ENCODE measurements at regions not wholly inside any gene's neighbourhood (a gene's known extent, or its start where the extent isn't known, plus 50 kb on each side); places are given as distances from the start of the nearest gene placed in this dataset.

DNA sequence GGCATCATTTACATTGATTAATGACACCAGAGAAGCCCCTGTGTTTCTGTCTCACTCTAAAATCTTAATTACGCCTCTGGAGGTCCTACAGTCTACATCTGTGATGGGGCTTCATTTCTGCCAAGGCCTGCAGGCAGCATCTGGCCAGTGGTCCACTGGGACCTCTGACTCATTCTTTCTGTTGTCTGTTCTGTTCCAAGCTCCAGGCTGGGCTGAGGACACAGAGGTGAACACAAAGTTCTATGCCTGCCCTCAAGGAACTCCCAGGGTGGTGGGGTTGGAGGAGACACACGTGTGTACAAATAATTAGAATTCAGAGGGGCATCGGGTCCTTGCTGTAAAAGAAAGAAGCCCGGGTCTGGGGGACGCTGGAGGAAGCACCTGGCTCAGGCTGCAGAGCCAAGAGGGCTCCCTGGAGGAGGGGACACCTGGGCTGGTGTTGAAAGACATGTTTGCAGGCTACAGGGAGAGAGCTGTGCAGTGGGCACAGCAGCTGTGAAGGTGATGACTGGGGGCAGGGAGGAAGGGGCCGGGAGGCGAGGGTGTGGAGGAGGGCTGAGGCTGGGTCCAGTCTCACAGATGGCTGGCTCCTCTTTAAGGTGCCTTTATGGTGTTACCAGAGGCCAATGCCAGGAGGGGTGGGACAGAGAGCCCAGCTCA lies 103.3 kb upstream of the PRR23E start:
- Histone ChIP-seq H3K36me3 (ENCODE audit: control insufficient read depth, insufficient read depth, low read length) (no peaks in the 10 kb centered on the region), H3K9me3 (ENCODE audit: control insufficient read depth, low read depth, low read length) (no peaks in the 10 kb centered on the region), H3K27ac (ENCODE audit: low read length) (no peak overlapping the region), H3K4me1 (ENCODE audit: control insufficient read depth, insufficient read depth, low read length) (peaks cover 7% of the 10 kb centered on the region), H3K4me3 (ENCODE audit: low read length) (no peak overlapping the region), H3K27me3 (ENCODE audit: control insufficient read depth, insufficient read depth, low read length) (no peaks in the 10 kb centered on the region)
- no CpG with 5 or more reads among the region's 7 CpGs for WGBS (ENCODE audit: insufficient coverage, low lambda C conversion rate)
- DNase-seq, result no peak

DNA sequence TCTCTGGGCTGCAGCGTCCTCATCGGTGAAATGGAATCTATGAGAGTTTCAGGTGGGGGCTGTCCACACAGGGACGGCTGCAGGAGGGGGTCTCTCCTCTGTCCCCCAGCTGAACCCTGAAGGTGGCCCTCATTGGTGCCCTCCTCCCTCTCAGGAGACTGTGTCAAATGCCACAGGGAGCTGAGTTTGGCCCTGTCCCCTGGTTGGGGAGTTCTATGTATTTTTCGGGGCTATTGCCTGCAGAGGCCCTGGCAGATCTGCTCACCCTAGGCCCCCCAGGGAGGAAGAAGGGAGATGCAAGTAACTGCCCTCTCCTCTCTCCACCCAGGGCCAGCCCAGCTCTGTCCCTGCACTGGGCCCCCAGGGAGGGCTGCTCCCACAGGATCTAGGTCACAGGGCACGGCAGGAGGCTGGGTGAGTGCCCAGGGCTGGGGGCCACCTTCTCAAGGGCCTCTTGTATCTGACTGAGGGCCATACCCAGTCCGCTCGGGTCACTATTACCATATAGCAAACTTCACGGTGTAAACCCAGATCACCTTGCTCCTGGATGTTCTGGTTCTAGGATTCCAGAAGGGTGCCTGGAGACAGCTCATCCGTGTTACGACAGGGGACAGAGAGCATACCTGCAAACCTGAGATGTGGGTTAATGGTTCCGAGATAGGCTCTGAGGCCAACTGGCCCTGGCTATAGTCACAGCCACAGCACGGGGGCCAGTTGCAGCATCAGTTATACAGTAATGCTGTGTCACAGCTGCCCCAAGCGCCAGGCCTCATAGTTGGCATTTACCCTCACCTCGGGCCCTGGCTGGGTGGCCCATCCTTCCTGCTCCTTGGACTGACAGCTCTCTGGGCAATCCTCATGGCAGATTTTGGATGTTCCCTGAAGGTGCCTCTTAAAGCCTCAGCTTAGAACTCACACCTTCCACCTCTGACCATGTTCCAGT lies 102.4 kb upstream of the PRR23E start:
- no CpG with 5 or more reads among the region's 14 CpGs for WGBS (ENCODE audit: insufficient coverage, low lambda C conversion rate)
- H3K27ac ChIP-seq (ENCODE audit: low read length), result no peak overlapping the region
- H3K4me3 ChIP-seq (ENCODE audit: low read length), result no peak overlapping the region
- peaks cover 7% of the 10 kb centered on the region for H3K4me1 ChIP-seq (ENCODE audit: control insufficient read depth, insufficient read depth, low read length)
- peak; percentile 9 to 46 for DNase-seq
- H3K36me3 ChIP-seq (ENCODE audit: control insufficient read depth, insufficient read depth, low read length), result no peaks in the 10 kb centered on the region
- H3K27me3 ChIP-seq (ENCODE audit: control insufficient read depth, insufficient read depth, low read length), result no peaks in the 10 kb centered on the region
- no peaks in the 10 kb centered on the region for H3K9me3 ChIP-seq (ENCODE audit: control insufficient read depth, low read depth, low read length)

DNA sequence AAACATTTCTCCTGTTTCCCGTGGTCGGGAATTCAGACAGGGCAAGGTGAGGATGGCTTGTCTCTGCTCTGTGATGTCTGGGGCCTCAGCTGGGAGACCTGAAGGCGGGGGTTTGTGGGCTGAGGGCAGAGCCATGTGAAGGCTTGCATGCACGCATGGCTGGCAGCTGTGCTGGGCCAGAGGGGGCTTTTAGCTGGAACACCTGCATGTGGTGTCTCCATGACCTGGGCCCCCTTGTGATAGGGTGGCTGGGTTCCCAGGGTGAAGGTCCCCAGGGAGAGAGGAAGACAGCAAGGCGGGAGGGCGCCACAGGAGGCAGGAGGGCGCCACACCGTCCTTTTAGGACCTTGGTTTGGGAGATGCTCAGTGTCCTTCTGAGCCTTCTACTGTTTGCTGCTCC lies 101.6 kb upstream of the PRR23E start:
- no peak for DNase-seq
- H3K36me3 ChIP-seq (ENCODE audit: control insufficient read depth, insufficient read depth, low read length), result no peaks in the 10 kb centered on the region
- WGBS (ENCODE audit: insufficient coverage, low lambda C conversion rate), result no CpG with 5 or more reads among the region's 8 CpGs

DNA sequence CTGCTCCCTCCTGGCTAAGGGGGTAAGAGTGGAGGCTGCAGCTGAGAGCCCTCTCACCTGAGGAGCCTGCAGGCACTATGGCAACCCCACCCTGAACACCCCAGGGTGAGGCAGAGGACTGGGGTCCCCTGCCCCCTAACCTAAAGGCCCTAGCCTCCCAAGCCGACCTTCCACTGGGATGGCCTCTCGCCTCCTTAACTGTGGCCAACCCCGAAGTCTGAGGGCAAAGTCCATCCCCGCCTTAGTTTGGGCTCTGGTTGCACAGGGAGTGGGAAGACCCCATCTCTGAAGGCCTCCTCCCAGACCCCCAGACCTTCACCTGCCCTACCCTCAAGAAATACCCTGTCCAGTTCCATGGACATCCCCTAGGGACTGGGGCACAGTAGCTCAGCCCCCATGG lies 100.6 kb upstream of the PRR23E start:
- Histone ChIP-seq H3K4me3 (ENCODE audit: low read length) (no peak overlapping the region), H3K27ac (ENCODE audit: low read length) (no peak overlapping the region), H3K27me3 (ENCODE audit: control insufficient read depth, insufficient read depth, low read length) (no peaks in the 10 kb centered on the region), H3K4me1 (ENCODE audit: control insufficient read depth, insufficient read depth, low read length) (peaks cover 7% of the 10 kb centered on the region), H3K36me3 (ENCODE audit: control insufficient read depth, insufficient read depth, low read length) (no peaks in the 10 kb centered on the region), H3K9me3 (ENCODE audit: control insufficient read depth, low read depth, low read length) (no peaks in the 10 kb centered on the region)
- DNase-seq, result peak in 1 of 2 donors; percentile 19
- no CpG with 5 or more reads among the region's 4 CpGs for WGBS (ENCODE audit: insufficient coverage, low lambda C conversion rate)

More for the DNA sequence above, 101.6 kb upstream of the PRR23E start:
- Histone ChIP-seq H3K27ac (ENCODE audit: low read length) (no peak overlapping the region), H3K4me3 (ENCODE audit: low read length) (no peak overlapping the region), H3K27me3 (ENCODE audit: control insufficient read depth, insufficient read depth, low read length) (no peaks in the 10 kb centered on the region), H3K9me3 (ENCODE audit: control insufficient read depth, low read depth, low read length) (no peaks in the 10 kb centered on the region), H3K4me1 (ENCODE audit: control insufficient read depth, insufficient read depth, low read length) (peaks cover 7% of the 10 kb centered on the region)

DNA sequence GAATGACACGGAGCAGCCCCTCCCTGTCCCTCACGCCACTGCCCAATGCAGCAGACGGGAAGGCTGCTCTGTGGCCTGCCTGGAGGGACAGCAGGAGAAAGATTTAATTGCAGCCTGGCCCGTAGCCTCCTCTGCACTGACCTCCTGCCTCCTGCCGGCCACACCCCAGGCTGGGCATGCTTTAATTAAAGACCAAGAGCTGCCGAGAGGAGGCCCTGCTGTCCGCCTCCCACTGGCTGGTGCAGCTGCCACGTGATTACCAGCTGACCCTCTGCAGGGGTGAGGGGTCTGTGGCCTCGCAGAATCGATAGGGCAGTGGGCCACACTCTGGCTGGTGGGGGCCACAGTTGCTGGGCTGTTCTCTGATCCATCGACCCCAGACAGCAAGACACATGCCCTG lies 100.2 kb upstream of the PRR23E start:
- no CpG with 5 or more reads among the region's 11 CpGs for WGBS (ENCODE audit: insufficient coverage, low lambda C conversion rate)
- H3K27me3 ChIP-seq (ENCODE audit: control insufficient read depth, insufficient read depth, low read length), result no peaks in the 10 kb centered on the region
- no peak overlapping the region for H3K27ac ChIP-seq (ENCODE audit: low read length)
- DNase-seq, result peak in 1 of 2 donors; percentile 11
- peaks cover 7% of the 10 kb centered on the region for H3K4me1 ChIP-seq (ENCODE audit: control insufficient read depth, insufficient read depth, low read length)
- no peaks in the 10 kb centered on the region for H3K9me3 ChIP-seq (ENCODE audit: control insufficient read depth, low read depth, low read length)
- no peaks in the 10 kb centered on the region for H3K36me3 ChIP-seq (ENCODE audit: control insufficient read depth, insufficient read depth, low read length)
- H3K4me3 ChIP-seq (ENCODE audit: low read length), result no peak overlapping the region

DNA sequence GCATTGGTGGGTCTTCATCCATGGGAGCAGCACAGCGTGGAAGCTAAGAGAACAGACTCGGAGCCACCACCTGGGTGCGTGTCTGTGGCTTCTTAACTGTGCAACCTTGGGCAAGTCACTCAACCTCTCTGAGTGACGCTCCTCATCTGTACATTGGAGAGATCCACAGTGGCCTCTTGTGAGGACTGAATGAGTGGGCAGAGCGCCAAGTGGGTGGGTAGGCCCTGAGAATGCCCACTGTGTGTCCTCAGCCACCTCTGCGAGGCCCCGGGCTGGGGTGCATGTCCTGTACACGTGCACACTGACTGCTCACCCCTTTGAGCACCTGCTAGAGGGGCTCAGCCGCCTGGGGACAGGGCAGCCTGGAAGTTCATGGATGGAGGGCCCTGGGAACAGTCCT lies 99.6 kb upstream of the PRR23E start:
- no peaks in the 10 kb centered on the region for H3K27me3 ChIP-seq (ENCODE audit: control insufficient read depth, insufficient read depth, low read length)
- no peak for DNase-seq
- H3K9me3 ChIP-seq (ENCODE audit: control insufficient read depth, low read depth, low read length), result no peaks in the 10 kb centered on the region
- WGBS (ENCODE audit: insufficient coverage, low lambda C conversion rate), result no CpG with 5 or more reads among the region's 9 CpGs
- H3K36me3 ChIP-seq (ENCODE audit: control insufficient read depth, insufficient read depth, low read length), result no peaks in the 10 kb centered on the region
- H3K4me3 ChIP-seq (ENCODE audit: low read length), result no peak overlapping the region
- H3K4me1 ChIP-seq (ENCODE audit: control insufficient read depth, insufficient read depth, low read length), result peaks cover 7% of the 10 kb centered on the region
- no peak overlapping the region for H3K27ac ChIP-seq (ENCODE audit: low read length)

DNA sequence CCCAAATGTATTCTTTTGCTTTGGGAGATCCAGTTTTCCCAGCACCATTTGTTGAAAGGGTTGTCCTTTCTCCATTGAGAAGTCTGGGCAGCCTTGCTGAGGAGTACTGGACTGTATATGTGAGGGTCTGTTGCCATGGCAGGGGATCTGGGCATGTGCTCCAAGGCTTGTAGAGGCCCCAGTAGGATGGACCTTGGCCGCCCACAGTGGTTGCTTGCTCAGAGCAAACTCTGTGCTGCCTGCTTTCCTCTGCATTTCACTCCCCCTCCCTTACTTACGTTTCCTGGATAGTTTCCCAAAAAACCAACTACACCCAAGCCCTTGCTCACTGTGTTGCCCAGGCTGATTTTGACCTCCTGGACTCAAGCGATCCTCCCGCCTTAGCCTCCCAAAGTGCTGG lies 97.2 kb upstream of the PRR23E start:
- no peaks in the 10 kb centered on the region for H3K9me3 ChIP-seq (ENCODE audit: control insufficient read depth, low read depth, low read length)
- peaks cover 7% of the 10 kb centered on the region for H3K4me1 ChIP-seq (ENCODE audit: control insufficient read depth, insufficient read depth, low read length)
- H3K27ac ChIP-seq (ENCODE audit: low read length), result no peak overlapping the region
- H3K4me3 ChIP-seq (ENCODE audit: low read length), result no peak overlapping the region
- DNase-seq, result no peak
- H3K36me3 ChIP-seq (ENCODE audit: control insufficient read depth, insufficient read depth, low read length), result no peaks in the 10 kb centered on the region
- no CpG with 5 or more reads among the region's 4 CpGs for WGBS (ENCODE audit: insufficient coverage, low lambda C conversion rate)
- H3K27me3 ChIP-seq (ENCODE audit: control insufficient read depth, insufficient read depth, low read length), result peaks cover 6% of the 10 kb centered on the region

DNA sequence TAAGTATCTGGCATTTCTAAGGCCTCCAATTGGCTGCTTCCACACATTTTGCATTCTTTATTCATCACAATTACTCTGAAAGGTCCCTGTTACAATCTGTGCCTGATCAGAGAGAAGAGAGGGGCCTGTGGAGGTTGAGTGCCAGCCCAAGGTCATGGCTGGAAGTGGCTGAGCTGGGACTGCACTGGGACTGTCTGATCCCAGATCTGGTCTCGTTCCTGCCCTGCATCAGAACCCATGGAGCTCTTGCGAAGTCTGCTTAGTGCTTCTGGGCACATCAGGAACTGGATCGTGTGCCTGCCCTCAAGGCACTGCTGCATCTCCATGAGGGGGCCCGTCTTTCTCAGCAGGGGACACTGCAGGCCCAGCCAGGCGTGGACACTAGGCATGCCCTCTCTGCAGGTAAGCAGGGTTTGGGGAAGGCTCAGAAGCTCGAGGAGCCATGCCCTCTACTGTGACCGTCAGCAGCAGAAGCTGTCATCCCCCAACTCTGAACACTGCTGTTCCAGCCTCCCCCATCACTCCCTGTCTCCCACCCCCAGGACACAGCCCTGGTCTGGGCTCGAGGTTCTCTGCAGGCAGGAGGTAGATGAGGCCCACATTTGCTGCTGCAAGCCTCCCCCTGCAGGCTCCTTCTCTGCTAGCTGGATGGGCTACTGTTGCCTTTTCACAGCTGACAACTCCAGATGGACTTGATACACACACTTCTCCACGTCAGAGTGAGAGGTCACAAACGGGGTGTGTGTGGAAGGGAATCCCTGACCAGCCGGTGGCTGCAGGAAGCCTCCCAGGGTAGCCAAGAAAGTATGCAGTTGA lies 96.5 kb upstream of the PRR23E start:
- Histone ChIP-seq H3K4me3 (ENCODE audit: low read length) (no peak overlapping the region), H3K4me1 (ENCODE audit: control insufficient read depth, insufficient read depth, low read length) (peaks cover 7% of the 10 kb centered on the region), H3K9me3 (ENCODE audit: control insufficient read depth, low read depth, low read length) (no peaks in the 10 kb centered on the region), H3K36me3 (ENCODE audit: control insufficient read depth, insufficient read depth, low read length) (no peaks in the 10 kb centered on the region), H3K27me3 (ENCODE audit: control insufficient read depth, insufficient read depth, low read length) (peaks cover 6% of the 10 kb centered on the region), H3K27ac (ENCODE audit: low read length) (no peak overlapping the region)
- DNase-seq, result no peak
- no CpG with 5 or more reads among the region's 11 CpGs for WGBS (ENCODE audit: insufficient coverage, low lambda C conversion rate)

DNA sequence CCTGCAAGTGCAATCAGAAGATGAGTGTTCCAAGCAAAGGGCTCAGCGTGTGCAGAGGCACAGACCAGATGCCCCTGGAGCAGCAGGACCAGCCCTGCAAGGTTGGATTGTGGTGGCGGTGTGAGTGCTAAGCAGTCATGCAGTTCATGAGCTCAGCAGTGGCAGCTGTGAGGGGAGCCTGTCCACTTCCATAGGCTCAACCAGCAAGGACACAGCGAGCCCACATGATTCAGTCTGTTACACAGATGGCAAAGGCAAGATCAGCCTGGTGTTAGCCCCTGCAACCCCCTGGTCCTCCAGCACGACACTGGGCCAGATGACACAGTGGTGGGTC lies 95.9 kb upstream of the PRR23E start:
- Histone ChIP-seq H3K9me3 (ENCODE audit: control insufficient read depth, low read depth, low read length) (no peaks in the 10 kb centered on the region), H3K36me3 (ENCODE audit: control insufficient read depth, insufficient read depth, low read length) (no peaks in the 10 kb centered on the region), H3K4me1 (ENCODE audit: control insufficient read depth, insufficient read depth, low read length) (peaks cover 7% of the 10 kb centered on the region), H3K27me3 (ENCODE audit: control insufficient read depth, insufficient read depth, low read length) (peaks cover 6% of the 10 kb centered on the region), H3K27ac (ENCODE audit: low read length) (no peak overlapping the region), H3K4me3 (ENCODE audit: low read length) (no peak overlapping the region)
- no CpG with 5 or more reads among the region's 4 CpGs for WGBS (ENCODE audit: insufficient coverage, low lambda C conversion rate)
- no peak for DNase-seq

DNA sequence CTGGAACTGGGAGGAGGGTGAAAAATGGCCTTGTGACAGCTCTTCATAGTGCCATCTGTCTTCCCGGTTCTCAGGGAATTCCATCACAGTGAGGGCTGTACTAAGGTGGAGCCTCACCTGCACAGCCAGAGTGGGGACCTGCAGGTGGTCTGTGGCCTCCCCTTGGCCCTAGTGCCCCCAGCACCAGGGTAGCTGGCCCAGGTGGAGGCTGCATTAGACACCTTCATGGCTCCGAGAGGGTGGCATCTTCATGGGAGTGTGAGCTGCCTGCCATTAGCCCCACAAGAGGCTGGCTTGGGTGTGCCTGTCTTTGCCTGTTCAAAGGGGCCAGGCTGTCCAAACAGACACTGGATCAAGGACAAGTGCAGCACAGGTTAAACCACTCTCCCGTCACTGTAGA lies 95.5 kb upstream of the PRR23E start:
- WGBS (ENCODE audit: insufficient coverage, low lambda C conversion rate), result no CpG with 5 or more reads among the region's 3 CpGs
- no peak for DNase-seq
- Histone ChIP-seq H3K27ac (ENCODE audit: low read length) (no peak overlapping the region), H3K36me3 (ENCODE audit: control insufficient read depth, insufficient read depth, low read length) (no peaks in the 10 kb centered on the region), H3K4me1 (ENCODE audit: control insufficient read depth, insufficient read depth, low read length) (peaks cover 3% of the 10 kb centered on the region), H3K9me3 (ENCODE audit: control insufficient read depth, low read depth, low read length) (no peaks in the 10 kb centered on the region), H3K27me3 (ENCODE audit: control insufficient read depth, insufficient read depth, low read length) (peaks cover 6% of the 10 kb centered on the region), H3K4me3 (ENCODE audit: low read length) (no peak overlapping the region)

All from large intestine (tissue), 3 donors.